ENCODE measurements at regions not wholly inside any gene's neighbourhood (a gene's known extent, or its start where the extent isn't known, plus 50 kb on each side); places are given as distances from the start of the nearest gene placed in this dataset.
A peak's percentile ranks its signal among the peaks of the same experiment; 100 is the strongest.

- H3K4me3 ChIP-seq (ENCODE audit: low read length): no peak overlapping the region
- peak; percentile 14 for DNase-seq (ENCODE audit: low read depth)
- TF ChIP-seq CTCF (conservative IDR thresholded peaks at IDR 0.05; ENCODE audit: low read length): no peak
These were observed 279.6 kb downstream of the NUAK1 start for GRCh38 chr12:105858981-105859710.

GRCh38 chr12:105860561-105861207 lies 278.1 kb downstream of the NUAK1 start:
- H3K4me3 ChIP-seq (ENCODE audit: low read length): no peak overlapping the region
- TF ChIP-seq CTCF (conservative IDR thresholded peaks at IDR 0.05; ENCODE audit: low read length): no peak
- DNase-seq (ENCODE audit: low read depth): no peak

- DNase-seq (ENCODE audit: low read depth): no peak
- TF ChIP-seq CTCF (conservative IDR thresholded peaks at IDR 0.05; ENCODE audit: low read length): no peak
These were observed 277.5 kb downstream of the NUAK1 start for GRCh38 chr12:105861227-105861626.

GRCh38 chr12:105862163-105862821 lies 276.5 kb downstream of the NUAK1 start:
- H3K4me3 ChIP-seq (ENCODE audit: low read length): no peak overlapping the region
- no peak for DNase-seq (ENCODE audit: low read depth)
- no peak for TF ChIP-seq CTCF (conservative IDR thresholded peaks at IDR 0.05; ENCODE audit: low read length)

More at GRCh38 chr12:105861227-105861626, 277.5 kb downstream of the NUAK1 start:
- no peak overlapping the region for H3K4me3 ChIP-seq (ENCODE audit: low read length)

- no peak overlapping the region for H3K4me3 ChIP-seq (ENCODE audit: low read length)
- no peak for TF ChIP-seq CTCF (conservative IDR thresholded peaks at IDR 0.05; ENCODE audit: low read length)
- DNase-seq (ENCODE audit: low read depth): no peak
These were observed 274.4 kb downstream of the NUAK1 start for GRCh38 chr12:105864316-105864715.

- H3K4me3 ChIP-seq (ENCODE audit: low read length): no peak overlapping the region
- DNase-seq (ENCODE audit: low read depth): peak; percentile 43
- TF ChIP-seq CTCF (conservative IDR thresholded peaks at IDR 0.05; ENCODE audit: low read length): no peak
These were observed 273.9 kb downstream of the NUAK1 start for GRCh38 chr12:105864901-105865300.

Measured in AG10803 (cell line).